Colon (tissue), 2 donors: ENCODE measurements at regions not wholly inside any gene's neighbourhood (a gene's known extent, or its start where the extent isn't known, plus 50 kb on each side); places are given as distances from the start of the nearest gene placed in this dataset.
"Not testable (repeated sequence)": the region's sequence is repeated elsewhere in the genome, so short reads cannot be mapped to it uniquely, and the experiment has no call there.

Experiments used
- FAIRE-seq: peaks from 2 replicates; lab custom pipeline; 2012; peaks lifted over from hg19 to GRCh38; lab: Jason Lieb, UNC
- donor health status: control.
- donor health status: control.

- FAIRE-seq = no peak
Measured at GRCh38 chr7:106523482-106523881, 137.5 kb downstream of the CCDC71L start.

DNA sequence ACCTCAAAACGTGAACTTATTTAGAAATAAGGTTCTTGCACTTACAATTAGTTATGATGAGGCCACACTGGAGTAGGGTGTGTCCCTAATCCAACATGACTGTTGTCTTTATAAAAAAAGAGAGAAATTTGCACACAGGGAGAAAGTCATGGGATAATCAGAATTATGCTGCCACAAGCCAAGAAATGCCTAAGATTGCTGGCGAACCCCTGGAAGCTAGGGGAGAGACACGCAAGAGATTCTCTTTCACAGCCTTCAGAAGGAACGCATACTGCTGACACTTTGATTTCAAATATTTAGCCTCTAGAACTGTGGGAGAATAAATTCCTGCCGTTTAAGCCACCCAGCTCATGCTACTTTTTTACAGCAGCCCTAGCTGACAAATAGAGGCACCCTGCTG is 138.3 kb downstream of the CCDC71L start:
- no peak for FAIRE-seq

GRCh38 chr7:106521541-106521940 is 139.4 kb downstream of the CCDC71L start:
- FAIRE-seq = no peak

- no peak for FAIRE-seq
Measured at GRCh38 chr7:106520962-106521514, 139.9 kb downstream of the CCDC71L start.

GRCh38 chr7:106518967-106519366 is 142.0 kb downstream of the CCDC71L start:
- no peak for FAIRE-seq

DNA sequence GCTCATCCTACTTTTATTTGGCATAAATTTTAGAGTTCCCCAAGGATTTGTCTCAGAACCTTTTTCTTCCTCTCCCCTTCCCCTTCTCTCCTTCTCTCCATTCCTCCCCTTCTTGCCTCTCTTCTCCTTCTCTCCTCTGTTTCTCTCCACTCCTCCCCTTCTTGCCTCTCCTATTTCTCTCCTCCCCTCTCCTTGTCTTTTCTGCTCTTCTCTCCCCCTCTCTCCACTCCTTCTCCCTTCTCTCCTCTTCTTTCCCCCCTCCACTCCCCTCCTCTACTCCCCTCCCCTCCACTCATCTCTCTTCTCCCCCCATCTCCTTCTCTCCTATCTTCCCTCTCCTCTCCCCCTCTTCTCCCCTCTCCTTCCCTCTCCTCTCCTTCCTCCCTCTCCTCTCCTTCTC is 142.7 kb downstream of the CCDC71L start:
- no peak for FAIRE-seq

DNA sequence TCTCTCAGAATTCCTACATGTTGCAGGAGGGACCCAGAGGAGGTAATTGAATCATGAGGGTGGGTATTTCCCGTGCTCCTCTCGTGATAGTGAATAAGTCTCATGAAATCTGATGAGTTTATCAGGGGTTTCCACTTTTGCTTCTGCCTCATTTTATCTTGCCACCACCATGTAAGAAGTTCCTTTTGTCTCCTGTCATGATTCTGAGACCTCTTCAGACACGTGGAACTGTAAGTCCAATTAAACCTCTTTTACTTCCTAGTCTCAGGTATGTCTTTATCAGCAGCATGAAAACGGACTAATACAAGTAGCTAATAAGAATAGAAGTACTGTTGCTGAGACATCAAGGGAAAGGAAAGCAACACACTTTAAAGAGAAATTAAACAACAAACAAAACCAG is 143.4 kb downstream of the CCDC71L start:
- FAIRE-seq = no peak

- no peak for FAIRE-seq
Measured at GRCh38 chr7:106515321-106515720, 145.6 kb downstream of the CCDC71L start.

DNA sequence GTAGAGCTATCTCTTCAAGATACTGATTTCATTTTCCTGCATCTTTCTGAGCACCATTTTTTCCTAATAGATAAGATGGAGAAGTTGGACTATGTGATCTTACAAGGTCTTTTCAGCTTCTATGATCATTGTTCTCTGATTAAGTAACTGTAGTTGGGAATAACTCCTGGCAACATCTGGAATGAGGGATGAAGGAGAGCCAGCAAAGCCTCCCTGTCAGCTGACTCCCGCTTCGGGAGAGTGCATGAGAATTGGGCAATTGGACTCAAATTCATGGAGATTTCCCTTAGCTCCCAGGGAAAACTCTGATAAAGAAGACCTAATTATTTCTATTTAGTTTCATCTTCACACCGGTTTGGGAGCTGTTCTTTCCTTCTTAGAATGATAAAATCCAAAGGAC is 146.1 kb downstream of the CCDC71L start:
- no peak for FAIRE-seq

GRCh38 chr7:106512217-106512616 is 148.7 kb downstream of the CCDC71L start:
- FAIRE-seq = no peak

DNA sequence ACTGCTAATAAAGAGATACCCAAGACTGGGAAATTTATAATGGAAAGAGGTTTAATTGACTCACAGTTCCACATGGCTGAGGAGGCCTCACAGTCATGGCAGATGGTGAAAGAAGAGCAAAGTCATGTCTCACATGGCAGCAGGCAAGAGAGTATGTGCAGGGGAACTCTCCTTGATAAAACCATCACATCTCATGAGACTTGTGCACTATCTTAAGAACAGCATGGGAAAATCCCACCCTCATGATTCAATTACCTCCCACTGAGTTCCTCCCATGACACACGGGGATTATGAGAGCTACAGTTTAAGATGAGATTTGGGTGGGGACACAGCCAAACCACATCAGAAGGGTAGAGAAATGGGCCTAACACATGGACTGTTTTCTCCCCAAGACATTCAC is 156.3 kb downstream of the CCDC71L start:
- no peak for FAIRE-seq

- FAIRE-seq = no peak
Measured at GRCh38 chr7:106504207-106504606, 156.8 kb downstream of the CCDC71L start.

DNA sequence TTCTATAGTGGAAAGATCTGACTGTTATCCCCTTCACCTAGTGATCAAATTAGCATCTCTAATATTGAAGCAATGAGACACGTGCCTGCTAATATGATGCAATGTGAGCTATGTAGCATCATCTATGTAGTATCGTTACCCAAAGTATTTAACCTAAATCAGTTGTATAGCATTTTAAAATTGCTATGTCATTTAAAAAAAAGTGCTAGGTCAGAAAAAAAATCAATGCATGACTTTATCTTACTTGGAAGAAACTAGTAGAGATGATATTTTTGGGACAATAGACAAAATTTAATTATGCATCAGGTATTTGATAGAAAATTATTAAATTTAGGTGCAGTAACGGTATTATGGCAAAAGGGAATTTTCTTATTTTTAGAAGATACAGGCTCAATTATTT is 157.3 kb downstream of the CCDC71L start:
- no peak for FAIRE-seq

DNA sequence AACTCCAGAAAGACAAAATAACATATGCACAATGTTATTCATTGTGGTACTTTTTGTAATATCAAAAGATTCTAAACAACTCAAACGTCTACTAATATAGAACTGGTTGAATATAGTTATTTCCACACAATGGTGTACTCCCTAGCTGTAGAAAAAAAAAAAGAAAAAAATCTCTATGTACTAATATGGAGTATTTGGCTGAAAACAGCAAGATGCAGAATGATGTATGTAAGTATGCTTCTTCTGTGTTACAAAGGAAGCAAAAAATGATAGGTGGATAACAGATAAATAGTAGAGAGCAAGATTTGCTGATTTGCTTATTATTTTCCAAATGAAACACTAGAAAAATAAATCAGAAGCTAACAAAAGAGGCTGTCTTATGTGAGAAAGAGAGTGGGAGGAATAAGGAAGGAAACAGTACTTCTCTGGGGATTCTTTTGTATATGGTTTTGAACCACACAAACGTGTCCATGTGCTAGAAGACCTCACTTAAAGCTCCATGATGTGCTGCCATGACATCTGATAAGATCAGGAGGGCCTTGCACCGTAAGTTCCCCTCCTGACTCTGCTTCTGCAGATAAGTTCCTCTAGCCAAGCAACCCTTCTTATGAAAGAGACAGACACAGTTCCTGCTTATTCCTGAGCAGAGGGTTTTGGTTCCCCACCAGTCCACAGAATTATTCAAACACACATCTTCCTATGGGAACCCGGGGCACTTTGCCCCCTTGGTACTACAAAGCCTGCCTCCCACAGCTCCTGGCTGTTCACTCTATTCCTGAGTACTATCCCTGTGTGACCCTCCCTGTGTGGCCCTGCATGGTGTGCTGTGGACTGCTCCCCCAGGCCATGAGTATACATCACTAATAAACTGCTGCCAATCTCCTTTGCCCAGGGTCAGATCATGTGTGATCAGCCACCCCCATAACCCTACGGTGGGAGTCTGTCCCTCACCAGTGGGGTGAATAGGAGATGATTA is 159.1 kb downstream of the CCDC71L start:
- no peak for FAIRE-seq

- no peak for FAIRE-seq
Measured at GRCh38 chr7:106499897-106500296, 161.1 kb downstream of the CCDC71L start.

GRCh38 chr7:106498005-106498404 is 163.0 kb downstream of the CCDC71L start:
- not testable (repeated sequence) for FAIRE-seq

GRCh38 chr7:106493041-106493731 is 167.8 kb downstream of the CCDC71L start:
- FAIRE-seq = no peak

DNA sequence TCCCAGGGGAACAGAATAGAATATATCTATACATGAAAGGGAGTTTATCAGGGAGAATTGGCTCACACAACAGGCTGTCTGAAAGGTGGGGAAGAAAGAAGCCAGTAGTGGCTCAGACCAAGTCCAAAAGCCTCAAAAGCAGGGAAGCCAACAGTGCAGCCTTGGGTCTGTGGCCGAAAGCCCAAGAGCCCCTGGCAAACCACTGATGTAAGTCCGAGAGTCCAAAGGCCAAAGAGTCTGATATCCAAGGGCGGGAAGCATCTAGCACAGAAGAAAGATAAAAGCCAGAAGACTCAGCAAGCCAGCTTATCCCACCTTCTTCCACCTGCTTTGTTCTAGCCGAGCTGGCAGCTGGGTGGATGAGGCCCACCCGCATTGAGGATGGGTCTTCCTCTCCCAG is 172.5 kb downstream of the CCDC71L start:
- FAIRE-seq = no peak

DNA sequence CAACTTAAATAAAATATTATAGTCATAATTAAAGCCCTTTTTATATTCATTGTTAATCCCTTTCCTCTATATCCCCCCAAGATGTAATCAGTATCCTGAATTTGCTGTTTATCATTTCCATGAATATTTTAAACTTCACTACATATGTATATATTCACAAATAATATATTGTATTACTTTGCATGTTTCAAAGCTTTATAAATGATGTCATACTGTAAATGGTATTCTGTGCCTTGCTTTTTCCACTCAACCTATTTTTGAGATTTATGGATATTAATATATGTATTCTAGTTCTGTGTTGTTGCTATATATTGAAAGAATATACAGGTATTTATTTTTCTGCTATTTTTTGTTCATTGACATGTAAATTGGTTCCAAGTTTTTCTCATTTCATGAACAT is 173.1 kb downstream of the CCDC71L start:
- no peak for FAIRE-seq

GRCh38 chr7:106486331-106486730 is 174.6 kb downstream of the CCDC71L start:
- FAIRE-seq = no peak

DNA sequence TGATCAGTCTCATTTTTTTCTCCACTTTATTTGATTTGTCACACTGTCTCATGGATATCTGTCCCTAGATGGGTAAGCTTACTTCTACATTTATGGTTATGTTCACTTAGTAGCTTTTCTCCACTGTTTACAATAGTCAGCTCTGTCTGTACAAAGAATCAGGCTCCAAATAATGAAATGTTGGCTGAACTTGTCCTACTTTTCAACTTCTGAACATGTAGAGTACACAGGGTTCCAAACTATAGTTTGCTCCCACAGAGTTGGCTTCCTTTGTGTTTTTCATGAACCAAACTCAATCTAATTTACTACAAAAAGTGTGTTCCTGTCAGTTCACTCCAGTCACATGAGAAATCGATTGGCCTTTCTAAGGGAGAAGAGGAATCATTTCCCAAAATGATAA is 175.0 kb downstream of the CCDC71L start:
- no peak for FAIRE-seq

DNA sequence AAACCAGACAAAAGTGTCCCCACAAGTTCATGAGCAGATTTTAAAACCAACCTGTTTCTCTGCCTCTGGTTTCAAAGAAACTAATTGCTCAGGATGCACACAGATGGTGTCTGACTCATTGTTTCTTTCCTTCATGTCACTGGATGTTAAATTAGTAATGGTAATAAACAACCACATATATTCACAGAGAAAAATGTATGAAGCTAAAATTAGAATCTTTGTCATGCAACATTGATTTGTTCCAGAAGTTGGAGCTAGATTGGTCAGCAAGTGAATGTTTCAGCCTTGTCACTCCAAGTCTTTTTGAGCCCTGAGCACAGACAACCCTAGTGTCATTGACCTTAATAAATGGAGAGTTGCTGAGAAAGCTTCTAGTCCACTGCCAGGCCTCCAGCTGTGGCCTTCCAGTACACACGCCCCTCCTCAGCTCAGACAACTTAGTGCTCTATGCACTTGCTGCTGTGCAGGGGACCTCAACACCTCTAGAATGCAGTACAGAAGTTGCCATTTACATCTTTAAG is 175.9 kb downstream of the CCDC71L start:
- no peak for FAIRE-seq

DNA sequence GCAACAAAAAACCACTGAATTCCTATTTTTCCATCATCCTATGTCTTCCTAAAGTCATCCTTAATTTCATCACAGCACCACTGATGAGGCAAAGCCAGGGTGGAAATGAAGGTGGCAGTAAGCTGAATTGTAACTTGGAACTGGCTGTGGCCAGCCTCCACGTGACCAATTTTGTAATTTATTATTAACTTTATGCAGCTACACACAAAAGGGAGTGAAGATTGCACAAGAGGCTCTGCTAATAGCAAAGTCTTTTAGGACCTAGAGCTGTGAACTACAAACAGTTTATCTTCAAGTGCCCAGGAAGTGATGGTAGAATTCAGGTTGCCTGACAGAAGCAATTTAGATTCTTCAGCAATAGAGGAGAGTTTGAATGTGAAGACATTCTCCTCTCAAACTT is 176.4 kb downstream of the CCDC71L start:
- FAIRE-seq = no peak
